Left renal cortex interstitium (tissue), 4 donors: ENCODE measurements at regions not wholly inside any gene's neighbourhood (a gene's known extent, or its start where the extent isn't known, plus 50 kb on each side); places are given as distances from the start of the nearest gene placed in this dataset.

Source experiments
- DNase-seq, 4 donors: peaks; one replicate each; pipeline ENCODE4 v3.0.0-alpha.2; 2013; ENCODE audit warnings: low read depth in 4 of 4, low spot score in 2 of 4, missing footprints in 1 of 4

DNA sequence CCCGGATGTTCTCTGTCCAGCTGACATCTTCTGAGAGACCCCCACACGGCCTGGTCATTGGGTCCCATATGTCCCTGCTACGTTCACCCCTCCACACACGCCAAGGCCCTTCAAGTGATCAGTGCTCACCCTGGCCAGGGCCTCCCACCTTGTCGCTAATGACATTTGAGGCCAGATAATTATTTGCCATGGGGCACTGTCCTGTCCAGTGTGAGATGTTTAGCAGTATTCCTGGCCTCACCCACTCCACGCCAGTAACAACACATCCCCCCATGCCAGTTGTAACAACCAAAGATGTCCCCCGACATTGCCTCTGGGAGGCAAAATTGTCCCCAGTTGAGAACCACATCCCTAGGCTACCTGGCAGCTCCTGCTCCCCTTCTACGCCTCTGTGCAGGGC is 49.9 kb upstream of the NANOS1 start:
- DNase-seq = no peak
